SH-SY5Y (cell line): ENCODE measurements at regions not wholly inside any gene's neighbourhood (a gene's known extent, or its start where the extent isn't known, plus 50 kb on each side); places are given as distances from the start of the nearest gene placed in this dataset.

Source experiments
- GATA2 ChIP-seq: IDR thresholded peaks from 2 replicates; pipeline ENCODE4 v1.6.1; 2011; ENCODE audit warnings: mild to moderate bottlenecking, low read depth, low read length
- GATA3 ChIP-seq: IDR thresholded peaks from 2 replicates; pipeline ENCODE4 v1.6.1; 2011; ENCODE audit warnings: low read depth, mild to moderate bottlenecking, low read length, moderate library complexity

GRCh38 chr1:228898582-228898992 lies 163.3 kb downstream of the RHOU start:
- TF ChIP-seq GATA3 (no peak), GATA2 (no peak)

GRCh38 chr1:228899421-228899956 lies 164.2 kb downstream of the RHOU start:
- TF ChIP-seq GATA3 (no peak), GATA2 (no peak)

- TF ChIP-seq GATA3 (peak; percentile 89), GATA2 (peak; percentile 98)
Observed at GRCh38 chr1:228900099-228900885, 165.0 kb downstream of the RHOU start.

DNA sequence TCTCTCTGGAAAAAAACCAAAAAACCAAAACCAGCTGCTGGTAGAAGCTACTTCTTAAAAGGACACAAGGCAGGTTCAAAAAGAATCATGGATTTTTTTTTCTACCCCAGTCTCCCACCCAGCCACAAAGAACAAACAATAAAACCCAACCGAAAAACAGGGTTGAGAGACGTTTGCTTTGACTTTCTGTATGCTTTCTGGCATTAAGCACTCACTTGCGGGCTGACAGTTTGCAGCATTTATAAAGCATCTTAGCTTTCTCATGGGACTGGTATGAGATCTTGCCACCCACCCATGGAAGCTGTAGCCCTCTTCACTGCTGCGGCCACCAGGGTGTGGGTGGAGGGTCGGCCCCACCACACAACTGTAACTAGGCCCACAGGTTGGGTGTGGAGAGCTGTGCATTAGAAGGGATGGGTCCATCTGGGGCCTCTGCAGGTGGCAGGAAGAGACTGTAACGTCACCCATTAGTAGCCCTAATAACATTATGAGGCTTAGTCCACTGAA lies 165.7 kb downstream of the RHOU start:
- no peak for TF ChIP-seq GATA3
- TF ChIP-seq GATA2, result no peak

- TF ChIP-seq GATA3 (no peak), GATA2 (no peak)
Observed at GRCh38 chr1:228901936-228902681, 166.8 kb downstream of the RHOU start.

DNA sequence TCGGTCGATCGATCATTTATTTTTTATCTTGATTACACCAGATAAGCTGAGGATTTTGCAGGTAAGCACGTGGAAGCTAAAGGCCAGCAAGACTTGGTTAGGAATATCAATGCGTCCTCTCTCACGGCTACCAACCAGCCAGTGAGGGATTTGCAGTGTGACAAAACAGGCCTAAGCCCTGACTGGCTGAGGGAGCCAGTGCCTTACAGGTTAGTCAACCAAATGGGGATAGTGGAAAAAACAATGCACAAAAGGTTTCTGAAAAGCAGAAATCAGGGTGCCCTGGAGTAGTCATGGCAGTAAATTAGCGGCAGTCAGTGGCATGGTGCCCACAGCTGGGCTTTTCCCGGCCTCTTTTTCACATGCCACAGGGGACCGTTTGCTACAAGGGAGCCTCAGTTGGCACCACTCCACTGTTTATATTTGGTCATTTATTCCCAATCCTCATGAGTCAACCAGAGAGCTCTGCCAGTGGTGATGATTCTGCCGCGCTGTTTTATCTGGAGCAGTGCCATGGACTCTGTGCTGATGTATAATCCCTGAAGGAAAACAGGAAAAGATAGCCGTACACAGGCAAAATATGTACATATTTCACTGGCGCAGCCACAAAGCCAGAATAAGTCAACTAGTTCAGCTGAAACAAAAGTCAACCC lies 167.6 kb downstream of the RHOU start:
- TF ChIP-seq GATA2, result peak; percentile 15
- TF ChIP-seq GATA3, result no peak

DNA sequence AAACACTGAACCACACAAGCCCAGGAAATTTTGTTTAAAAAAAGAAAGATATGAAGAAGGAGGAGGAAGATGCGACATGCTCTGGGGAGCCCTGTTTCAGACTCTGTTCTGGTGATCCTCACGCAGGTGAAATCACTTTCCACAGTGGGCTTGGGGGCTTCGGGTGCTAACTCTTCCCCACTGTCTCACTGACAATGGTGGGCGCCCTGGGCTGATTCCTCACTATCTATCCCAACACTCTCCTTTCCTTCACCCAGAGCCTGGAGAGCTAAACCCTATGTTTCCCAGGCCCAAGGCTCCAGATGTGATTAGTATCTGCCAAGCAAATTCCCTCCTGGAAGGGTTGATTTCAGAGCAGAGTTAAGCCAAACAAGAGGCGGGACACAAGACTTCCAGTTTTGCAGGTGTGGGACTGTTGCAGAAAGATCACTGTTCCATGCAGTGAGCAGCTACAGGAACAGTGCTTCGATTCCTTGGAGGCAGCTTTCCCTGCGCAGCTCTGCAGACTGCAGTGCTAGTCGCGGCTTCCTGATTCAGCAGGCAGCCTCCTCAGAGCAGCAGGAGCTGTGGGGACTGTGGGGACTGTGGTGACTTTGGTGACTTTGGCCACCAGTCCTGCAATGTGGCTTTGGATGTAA lies 168.3 kb downstream of the RHOU start:
- no peak for TF ChIP-seq GATA2
- TF ChIP-seq GATA3, result no peak

DNA sequence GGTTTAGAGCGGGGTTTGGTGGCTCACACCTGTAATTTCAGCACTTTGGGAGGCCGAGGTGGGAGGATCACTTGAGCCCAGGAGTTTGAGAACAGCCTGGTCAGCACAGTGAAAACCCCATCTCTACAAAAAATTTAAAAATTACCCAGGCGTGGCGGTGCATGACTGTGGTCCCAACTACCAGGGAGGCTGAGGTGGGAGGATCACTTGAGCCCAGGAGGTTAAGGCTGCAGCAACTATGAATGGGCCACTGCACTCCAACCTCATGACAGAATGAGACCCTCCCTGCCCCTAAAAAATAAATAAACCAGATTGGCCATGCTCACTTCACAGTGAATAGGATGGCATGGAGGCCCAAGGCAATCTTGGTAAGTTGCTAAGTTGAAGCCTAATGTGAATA lies 168.9 kb downstream of the RHOU start:
- no peak for TF ChIP-seq GATA3

DNA sequence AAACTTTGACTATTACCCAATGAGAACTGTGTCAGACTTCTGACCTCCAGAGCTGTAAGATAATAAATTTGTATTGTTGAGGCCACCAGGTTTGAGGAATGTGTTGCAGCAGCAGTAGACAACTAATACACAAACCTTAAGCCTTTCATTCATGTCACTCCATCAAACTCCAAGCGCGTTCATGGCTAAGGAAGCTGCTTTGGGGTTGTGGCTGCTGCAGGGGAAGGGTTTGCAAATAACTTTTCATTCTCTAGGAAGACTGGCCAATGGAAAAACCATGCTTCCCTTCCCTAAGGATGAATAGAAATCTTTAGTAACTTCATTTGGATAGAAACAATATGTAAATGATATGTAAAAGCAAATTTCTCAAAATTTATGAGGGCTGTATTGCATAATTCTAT lies 170.4 kb downstream of the RHOU start:
- TF ChIP-seq GATA2 (no peak), GATA3 (no peak)

DNA sequence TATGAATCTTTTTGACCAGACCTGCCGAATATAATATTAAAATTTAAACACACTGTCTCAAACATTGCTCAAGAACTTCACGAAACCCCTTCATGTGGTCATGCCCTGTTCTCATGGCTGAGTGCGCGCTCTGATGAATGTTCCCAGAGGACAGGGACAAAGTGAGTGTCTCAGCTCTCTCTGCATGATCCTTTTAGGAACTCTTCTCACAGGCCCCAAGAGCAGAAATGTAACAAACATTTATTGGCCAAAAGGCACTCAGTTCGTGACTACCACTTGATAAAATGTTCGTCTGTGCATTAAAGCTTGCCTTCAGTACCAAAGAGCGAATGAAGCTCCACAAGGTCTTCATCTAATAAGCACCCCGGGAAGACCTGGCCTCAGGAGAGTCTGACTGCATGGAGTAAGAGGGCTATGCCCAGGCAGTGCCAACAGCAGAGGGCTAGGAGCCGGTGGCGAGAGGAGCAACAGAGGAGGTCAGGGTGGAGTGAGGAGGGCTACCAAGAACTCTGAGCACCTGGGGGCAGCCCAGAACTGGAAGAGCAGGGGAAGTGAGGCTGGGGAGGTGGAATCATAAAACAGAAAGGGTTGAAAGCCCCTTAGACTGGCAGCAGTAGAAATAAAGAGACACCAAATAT lies 171.1 kb downstream of the RHOU start:
- no peak for TF ChIP-seq GATA2
- TF ChIP-seq GATA3, result no peak

- no peak for TF ChIP-seq GATA2
- no peak for TF ChIP-seq GATA3
Observed at GRCh38 chr1:228911225-228912210, 176.2 kb downstream of the RHOU start.
